IMR-90 (cell line): ENCODE measurements at regions not wholly inside any gene's neighbourhood (a gene's known extent, or its start where the extent isn't known, plus 50 kb on each side); places are given as distances from the start of the nearest gene placed in this dataset.

Source experiments
- ATAC-seq: fragments of 200-7000 bp; cut with Tn5 transposase; 2 replicates; pipeline ENCODE4 v1.9.1; 2020; ENCODE audit warnings: low read depth, mild to moderate bottlenecking, moderate library complexity
- BruUV-seq: library from RNA; stranded (reverse); fragments of 400-500 nt; replicated peaks from 2 replicates; lab custom pipeline; 2021; lab: Mats Ljungman, UMichigan
- CTCF ChIA-PET: fragments of 300-600 bp; formaldehyde crosslinking; extraction: SDS; loops from one replicate; lab custom pipeline; 2021; ENCODE audit warnings: antibody characterized with exemption; lab: Yijun Ruan, JAX
- POLR2A ChIA-PET: fragments of 300-600 bp; sonication (Branson Sonifier 250); formaldehyde crosslinking; loops from one replicate; lab custom pipeline; 2022; ENCODE audit warnings: antibody characterized with exemption; ENCODE audit not compliant: unreplicated experiment; lab: Charles Lee
- DNase-seq: peaks from one replicate; pipeline ENCODE4 v3.0.0; 2013
- H2AFZ ChIP-seq: replicated peaks from 2 replicates; pipeline ENCODE3; 2013; ENCODE audit warnings: low read length, mild to moderate bottlenecking; ENCODE audit not compliant: poor library complexity
- H2AK5ac ChIP-seq: 2 replicates; pipeline ENCODE4 v1.6.1; 2013; ENCODE audit warnings: low read depth, low read length, inconsistent platforms
- H2AK9ac ChIP-seq: replicated peaks from 2 replicates; pipeline ENCODE3; 2013; ENCODE audit warnings: mild to moderate bottlenecking, low read depth, low read length, moderate library complexity; ENCODE audit not compliant: poor library complexity
- H2BK120ac ChIP-seq: 2 replicates; pipeline ENCODE4 v1.6.1; 2013; ENCODE audit warnings: low read depth, low read length, inconsistent platforms
- H2BK15ac ChIP-seq: 3 replicates; pipeline ENCODE4 v1.6.1; 2013; ENCODE audit warnings: low read depth, low read length, inconsistent platforms
- H2BK20ac ChIP-seq: 2 replicates; pipeline ENCODE4 v1.6.1; 2013; ENCODE audit warnings: low read depth, mild to moderate bottlenecking, inconsistent platforms, low read length, moderate library complexity
- H2BK5ac ChIP-seq: 2 replicates; pipeline ENCODE4 v1.6.1; 2013; ENCODE audit warnings: mild to moderate bottlenecking, low read depth, low read length, inconsistent platforms; ENCODE audit not compliant: poor library complexity, severe bottlenecking
- H3K14ac ChIP-seq: replicated peaks from 2 replicates; pipeline ENCODE4 v1.6.1; 2013; ENCODE audit warnings: low read depth, low read length, inconsistent platforms
- H3K18ac ChIP-seq: 2 replicates; pipeline ENCODE4 v1.6.1; 2013; ENCODE audit warnings: low read depth, low read length, control low read depth
- H3K23ac ChIP-seq: 2 replicates; pipeline ENCODE4 v1.6.1; 2013; ENCODE audit warnings: low read depth, low read length, inconsistent platforms
- H3K27ac ChIP-seq: 2 replicates; pipeline ENCODE4 v1.5.1; 2013; ENCODE audit warnings: mild to moderate bottlenecking, control low read depth, low read length; ENCODE audit not compliant: insufficient read depth
- H3K27me3 ChIP-seq: 2 replicates; pipeline ENCODE4 v1.6.1; 2013; ENCODE audit warnings: low read length; ENCODE audit not compliant: control insufficient read depth, insufficient read depth
- H3K36me3 ChIP-seq: 2 replicates; pipeline ENCODE4 v1.6.1; 2013; ENCODE audit warnings: low read length, mixed read lengths; ENCODE audit not compliant: control insufficient read depth, insufficient read depth
- H3K4ac ChIP-seq: 2 replicates; pipeline ENCODE4 v1.6.1; 2013; ENCODE audit warnings: low read depth, low read length, inconsistent platforms
- H3K4me1 ChIP-seq: 2 replicates; pipeline ENCODE4 v1.6.1; 2013; ENCODE audit warnings: low read length, mixed read lengths; ENCODE audit not compliant: control insufficient read depth, insufficient read depth
- H3K4me2 ChIP-seq: 2 replicates; pipeline ENCODE4 v1.6.1; 2013; ENCODE audit warnings: low read depth, mild to moderate bottlenecking, control low read depth, low read length, moderate library complexity
- H3K4me3 ChIP-seq: 2 replicates; pipeline ENCODE4 v1.5.1; 2013; ENCODE audit warnings: low read depth, mild to moderate bottlenecking, control low read depth, low read length, moderate library complexity; ENCODE audit not compliant: insufficient read depth
- H3K56ac ChIP-seq: 2 replicates; pipeline ENCODE4 v1.6.1; 2013; ENCODE audit warnings: low read length, inconsistent platforms; ENCODE audit not compliant: insufficient read depth; ENCODE audit errors: extremely low read depth
- H3K79me1 ChIP-seq, 2 experiments: 2 replicates each; pipeline ENCODE4 v1.6.1; 2013; ENCODE audit warnings: low read length in 2 of 2, inconsistent platforms in 1 of 2, low read depth in 1 of 2
- H3K9ac ChIP-seq: 2 replicates; pipeline ENCODE4 v1.6.1; 2013; ENCODE audit warnings: low read depth, low read length, control low read depth
- H3K9me1 ChIP-seq: 2 replicates; pipeline ENCODE4 v1.6.1; 2013; ENCODE audit warnings: low read length, inconsistent platforms; ENCODE audit not compliant: insufficient read depth
- H3K9me3 ChIP-seq: 2 replicates; pipeline ENCODE4 v1.6.1; 2013; ENCODE audit warnings: low read length; ENCODE audit not compliant: control insufficient read depth, insufficient read depth
- H4K20me1 ChIP-seq: 2 replicates; pipeline ENCODE4 v1.6.1; 2013; ENCODE audit warnings: low read length, inconsistent platforms; ENCODE audit not compliant: insufficient read depth
- H4K5ac ChIP-seq: 2 replicates; pipeline ENCODE4 v1.6.1; 2013; ENCODE audit warnings: mild to moderate bottlenecking, low read depth, low read length, control low read depth
- H4K8ac ChIP-seq, 2 experiments: 2 replicates each; pipeline ENCODE4 v1.6.1; 2013; ENCODE audit warnings: low read depth in 2 of 2, low read length in 2 of 2, control low read depth in 1 of 2, inconsistent platforms in 1 of 2
- H4K91ac ChIP-seq: 2 replicates; pipeline ENCODE4 v1.6.1; 2013; ENCODE audit warnings: low read depth, low read length, inconsistent platforms; ENCODE audit not compliant: insufficient read depth
- BHLHE40 ChIP-seq: fragments of 150-350 bp; IDR thresholded peaks from 2 replicates; pipeline ENCODE4 v1.6.1; 2016; ENCODE audit warnings: mild to moderate bottlenecking, low read depth, low read length
- CEBPB ChIP-seq: IDR thresholded peaks from 2 replicates; pipeline ENCODE4 v1.6.1; 2012; ENCODE audit warnings: low read depth, low read length, improper control_type of control experiment
- CHD1 ChIP-seq: IDR thresholded peaks from 2 replicates; pipeline ENCODE4 v1.6.1; 2012; ENCODE audit warnings: low read depth, low read length, improper control_type of control experiment
- FOS ChIP-seq: fragments of 150-350 bp; IDR thresholded peaks from 2 replicates; pipeline ENCODE4 v1.6.1; 2016; ENCODE audit warnings: low read depth, low read length
- MAFK ChIP-seq: IDR thresholded peaks from 2 replicates; pipeline ENCODE4 v1.6.1; 2012; ENCODE audit warnings: low read depth, low read length, improper control_type of control experiment
- MAZ ChIP-seq: IDR thresholded peaks from 2 replicates; pipeline ENCODE4 v1.6.1; 2012; ENCODE audit warnings: low read depth, mild to moderate bottlenecking, low read length, improper control_type of control experiment, moderate library complexity, borderline replicate concordance
- MXI1 ChIP-seq: IDR thresholded peaks from 2 replicates; pipeline ENCODE4 v1.6.1; 2012; ENCODE audit warnings: low read depth, mild to moderate bottlenecking, low read length, moderate library complexity, borderline replicate concordance
- NFE2L2 ChIP-seq: fragments of 150-350 bp; IDR thresholded peaks from 2 replicates; pipeline ENCODE4 v1.6.1; 2016; ENCODE audit warnings: low read depth, mild to moderate bottlenecking, low read length
- POLR2A ChIP-seq: IDR thresholded peaks from 2 replicates; pipeline ENCODE4 v1.6.1; 2012; ENCODE audit warnings: mild to moderate bottlenecking, low read depth, low read length
- RAD21 ChIP-seq: IDR thresholded peaks from 2 replicates; pipeline ENCODE4 v1.6.1; 2012; ENCODE audit warnings: low read length, improper control_type of control experiment
- RCOR1 ChIP-seq: IDR thresholded peaks from 2 replicates; pipeline ENCODE4 v1.6.1; 2012; ENCODE audit warnings: mild to moderate bottlenecking, low read length, improper control_type of control experiment; ENCODE audit not compliant: insufficient replicate concordance
- RFX5 ChIP-seq: IDR thresholded peaks from 2 replicates; pipeline ENCODE4 v1.8.0; 2012; ENCODE audit warnings: low read depth, mild to moderate bottlenecking, low read length, moderate library complexity
- SMC3 ChIP-seq: fragments of 150-350 bp; IDR thresholded peaks from 2 replicates; pipeline ENCODE4 v1.6.1; 2016; ENCODE audit warnings: low read depth, mild to moderate bottlenecking, antibody characterized with exemption, low read length, moderate library complexity
- WGBS, 2 experiments: methylation state at CpG; one replicate each; pipeline versions ENCODE4 v1.1.5 to v1.1.7; 2013; ENCODE audit warnings: missing lambda C conversion rate in 2 of 2; ENCODE audit not compliant: insufficient read length in 1 of 2; ENCODE audit errors: extremely low coverage in 2 of 2; 5-methylcytosine and 5-hydroxymethylcytosine counted together
- dilution Hi-C: fragments of 300-500 bp; cut with HindIII; formaldehyde crosslinking; loops from one replicate; pipeline ENCODE4 v1.14.3; 2018; ENCODE audit warnings: low sequenced_read_pairs; ENCODE audit not compliant: unreplicated experiment
- in situ Hi-C: fragments of 300-500 bp; cut with MboI; formaldehyde crosslinking; loops from 3 replicates; pipeline ENCODE4 v1.14.3; 2019; ENCODE audit warnings: low sequenced_read_pairs, inconsistent platforms, mixed read lengths
- intact Hi-C: fragments of 100-400 bp; cut with micrococcal nuclease; formaldehyde crosslinking; loops from 2 replicates; pipeline ENCODE4 v1.10.0; 2022
- TF ChIP-seq, protein P1 (sequence below): fragments of 150-350 bp; IDR thresholded peaks from 2 replicates; pipeline ENCODE4 v1.6.1; 2017; ENCODE audit warnings: mild to moderate bottlenecking, antibody characterized with exemption, low read length, low read depth
- TF ChIP-seq, protein P2 (sequence below): conservative IDR thresholded peaks from 2 replicates; pipeline ENCODE4 v1.5.1; 2012; ENCODE audit warnings: mild to moderate bottlenecking, low read depth, low read length, improper control_type of control experiment
- TF ChIP-seq, protein P3 (sequence below): fragments of 150-350 bp; IDR thresholded peaks from 2 replicates; pipeline ENCODE4 v1.6.1; 2016; ENCODE audit warnings: low read depth, mild to moderate bottlenecking, low read length, moderate library complexity, borderline replicate concordance

DNA sequence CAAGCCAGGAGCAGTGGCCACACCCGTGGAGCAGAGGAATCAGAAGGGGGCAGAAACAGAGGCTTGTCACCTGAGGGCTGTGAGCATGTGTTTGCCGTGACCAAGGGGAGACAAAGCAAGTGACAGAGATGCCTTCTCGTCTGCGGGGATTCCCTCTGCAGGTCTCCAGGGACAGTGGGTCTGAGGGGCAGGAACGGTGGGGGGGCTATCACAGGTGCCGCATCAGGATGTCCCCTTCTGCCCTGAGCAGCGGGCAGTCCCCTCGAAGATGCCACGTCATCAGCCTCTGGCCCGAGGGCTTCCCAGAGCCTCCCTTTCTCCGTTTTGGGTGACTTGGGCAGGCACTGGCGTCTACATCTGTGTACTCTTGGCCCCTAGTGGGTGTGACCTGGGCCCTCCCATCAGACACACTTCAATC is 338.7 kb downstream of the PREX1 start:
- no peaks in the 10 kb centered on the region for H3K36me3 ChIP-seq
- DNase-seq (no peak), ATAC-seq (no peak)
- no peak overlapping the region for H3K4ac ChIP-seq
- H3K14ac ChIP-seq, result no peak overlapping the region
- H3K18ac ChIP-seq, result no peak overlapping the region
- no peak overlapping the region for H2BK120ac ChIP-seq
- no peak overlapping the region for H4K91ac ChIP-seq
- ChIA-PET CTCF (no interaction called here), POLR2A (no interaction called here)
- H3K4me3 ChIP-seq, result no peak overlapping the region
- H3K56ac ChIP-seq, result no peak overlapping the region
- H2BK20ac ChIP-seq, result no peak overlapping the region
- no peak overlapping the region for H2BK15ac ChIP-seq
- H2AK9ac ChIP-seq, result no peak overlapping the region
- 57% methylated on average over 2 of the region's 12 CpGs; no CpG with 5 or more reads in 1 of the 2 experiments for WGBS, 2 experiments
- no peak overlapping the region for H3K23ac ChIP-seq
- no peak overlapping the region for H2AK5ac ChIP-seq
- H3K4me1 ChIP-seq, result no peaks in the 10 kb centered on the region
- no peak overlapping the region for H3K27ac ChIP-seq
- no peak overlapping the region for H3K9ac ChIP-seq
- H4K5ac ChIP-seq, result no peak overlapping the region
- in situ Hi-C loops, result no loop called here
- intact Hi-C loops, result no loop called here
- no peak overlapping the region for H2BK5ac ChIP-seq
- TF ChIP-seq MAFK (no peak), MAZ (no peak), MXI1 (no peak), SMC3 (no peak), POLR2A (no peak), CEBPB (no peak), FOS (no peak), BHLHE40 (no peak), NFE2L2 (no peak), RAD21 (no peak), CHD1 (no peak), RCOR1 (no peak), RFX5 (no peak)
- TF ChIP-seq, protein P1, sequence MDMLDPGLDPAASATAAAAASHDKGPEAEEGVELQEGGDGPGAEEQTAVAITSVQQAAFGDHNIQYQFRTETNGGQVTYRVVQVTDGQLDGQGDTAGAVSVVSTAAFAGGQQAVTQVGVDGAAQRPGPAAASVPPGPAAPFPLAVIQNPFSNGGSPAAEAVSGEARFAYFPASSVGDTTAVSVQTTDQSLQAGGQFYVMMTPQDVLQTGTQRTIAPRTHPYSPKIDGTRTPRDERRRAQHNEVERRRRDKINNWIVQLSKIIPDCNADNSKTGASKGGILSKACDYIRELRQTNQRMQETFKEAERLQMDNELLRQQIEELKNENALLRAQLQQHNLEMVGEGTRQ, result no peak
- TF ChIP-seq, protein P2, sequence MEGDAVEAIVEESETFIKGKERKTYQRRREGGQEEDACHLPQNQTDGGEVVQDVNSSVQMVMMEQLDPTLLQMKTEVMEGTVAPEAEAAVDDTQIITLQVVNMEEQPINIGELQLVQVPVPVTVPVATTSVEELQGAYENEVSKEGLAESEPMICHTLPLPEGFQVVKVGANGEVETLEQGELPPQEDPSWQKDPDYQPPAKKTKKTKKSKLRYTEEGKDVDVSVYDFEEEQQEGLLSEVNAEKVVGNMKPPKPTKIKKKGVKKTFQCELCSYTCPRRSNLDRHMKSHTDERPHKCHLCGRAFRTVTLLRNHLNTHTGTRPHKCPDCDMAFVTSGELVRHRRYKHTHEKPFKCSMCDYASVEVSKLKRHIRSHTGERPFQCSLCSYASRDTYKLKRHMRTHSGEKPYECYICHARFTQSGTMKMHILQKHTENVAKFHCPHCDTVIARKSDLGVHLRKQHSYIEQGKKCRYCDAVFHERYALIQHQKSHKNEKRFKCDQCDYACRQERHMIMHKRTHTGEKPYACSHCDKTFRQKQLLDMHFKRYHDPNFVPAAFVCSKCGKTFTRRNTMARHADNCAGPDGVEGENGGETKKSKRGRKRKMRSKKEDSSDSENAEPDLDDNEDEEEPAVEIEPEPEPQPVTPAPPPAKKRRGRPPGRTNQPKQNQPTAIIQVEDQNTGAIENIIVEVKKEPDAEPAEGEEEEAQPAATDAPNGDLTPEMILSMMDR, result no peak
- TF ChIP-seq, protein P3, sequence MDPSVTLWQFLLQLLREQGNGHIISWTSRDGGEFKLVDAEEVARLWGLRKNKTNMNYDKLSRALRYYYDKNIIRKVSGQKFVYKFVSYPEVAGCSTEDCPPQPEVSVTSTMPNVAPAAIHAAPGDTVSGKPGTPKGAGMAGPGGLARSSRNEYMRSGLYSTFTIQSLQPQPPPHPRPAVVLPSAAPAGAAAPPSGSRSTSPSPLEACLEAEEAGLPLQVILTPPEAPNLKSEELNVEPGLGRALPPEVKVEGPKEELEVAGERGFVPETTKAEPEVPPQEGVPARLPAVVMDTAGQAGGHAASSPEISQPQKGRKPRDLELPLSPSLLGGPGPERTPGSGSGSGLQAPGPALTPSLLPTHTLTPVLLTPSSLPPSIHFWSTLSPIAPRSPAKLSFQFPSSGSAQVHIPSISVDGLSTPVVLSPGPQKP, result no peak
- dilution Hi-C loops, result no loop called here
- H2AFZ ChIP-seq, result no peak overlapping the region
- no peaks in the 10 kb centered on the region for H3K9me3 ChIP-seq
- BruUV-seq, result no TSS peak
- no peaks in the 10 kb centered on the region for H3K9me1 ChIP-seq
- no peak overlapping the region for H3K4me2 ChIP-seq
- H4K8ac ChIP-seq, result no peak overlapping the region
- no peaks in the 10 kb centered on the region for H3K79me1 ChIP-seq
- no peaks in the 10 kb centered on the region for H4K20me1 ChIP-seq
- no peaks in the 10 kb centered on the region; the same call in 1 of the 2 replicates for H3K27me3 ChIP-seq
